Pancreas (tissue), 10 donors: ENCODE measurements at regions not wholly inside any gene's neighbourhood (a gene's known extent, or its start where the extent isn't known, plus 50 kb on each side); places are given as distances from the start of the nearest gene placed in this dataset.

Experiments used
- ATAC-seq, 4 donors: fragments of 200-7000 bp; cut with Tn5 transposase; one replicate each; pipeline versions ENCODE4 v1.8.0 to v1.9.1; 2020; ENCODE audit warnings: mild to moderate bottlenecking in 4 of 4, moderate library complexity in 4 of 4
- DNase-seq, 6 donors: peaks; one replicate each; pipeline ENCODE4 v3.0.0-alpha.2; 2020
- FAIRE-seq: peaks from 2 replicates; lab custom pipeline; 2012; peaks lifted over from hg19 to GRCh38; lab: Jason Lieb, UNC
- H3K27ac ChIP-seq, 4 donors: fragments of 200-600 bp; sonication (generic); 1 replicate in 3 of 4; 2 replicates in 1 of 4; pipeline versions ENCODE4 v1.5.0 to v1.8.0; 2020
- H3K27me3 ChIP-seq, 4 donors: fragments of 200-600 bp; one replicate each; pipeline ENCODE4 v1.8.0; 2021
- H3K36me3 ChIP-seq, 3 donors: fragments of 200-600 bp; sonication (generic) in 1 of 3; one replicate each; pipeline versions ENCODE4 v1.5.0 to v1.8.0; 2020 to 2021
- H3K4me1 ChIP-seq, 3 donors: fragments of 200-600 bp; one replicate each; pipeline ENCODE4 v1.8.0; 2021
- H3K4me3 ChIP-seq, 4 donors: fragments of 200-600 bp; sonication (generic) in 2 of 4; one replicate each; pipeline versions ENCODE4 v1.5.0 to v1.8.0; 2020 to 2021
- H3K9me3 ChIP-seq, 4 donors: fragments of 200-600 bp; one replicate each; pipeline ENCODE4 v1.8.0; 2021
- WGBS, 2 donors: extraction: QIAGEN DNeasy Blood & Tissue Kit; methylation state at CpG; one replicate each; pipeline ENCODE4 v1.1.7; 2013; 5-methylcytosine and 5-hydroxymethylcytosine counted together
- intact Hi-C, 3 donors: fragments of 100-400 bp; cut with DNase I; formaldehyde crosslinking; loops; one replicate each; pipeline versions ENCODE4 v1.11.1 to v1.14.2; 2022
- TF ChIP-seq, protein P1 (sequence below), 4 donors: fragments of 200-600 bp; sonication (generic) in 3 of 4; IDR thresholded peaks; one replicate each; pipeline versions ENCODE4 v1.5.0 to v1.8.0; 2021; ENCODE audit warnings: antibody characterized with exemption in 4 of 4
- donor health status: healthy with polysubstance abuse.
- donor health status: DM: no; HTN: no; CAD: no; lungs with moderate emphysema.
- donor health status: DM: no; HTN: no; CAD: no.
- donor health status: control.
- donor health status: control.
- donor health status: Bipolar disorder and iron deficiency.
- donor health status: DM: yes; HTN: yes; CAD: no.
- donor health status: DM: no; HTN: no; CAD: no.
- donor health status: DM: no; HTN: no; CAD: no.
- donor health status: DM: yes; HTN: yes; CAD: no.

DNA sequence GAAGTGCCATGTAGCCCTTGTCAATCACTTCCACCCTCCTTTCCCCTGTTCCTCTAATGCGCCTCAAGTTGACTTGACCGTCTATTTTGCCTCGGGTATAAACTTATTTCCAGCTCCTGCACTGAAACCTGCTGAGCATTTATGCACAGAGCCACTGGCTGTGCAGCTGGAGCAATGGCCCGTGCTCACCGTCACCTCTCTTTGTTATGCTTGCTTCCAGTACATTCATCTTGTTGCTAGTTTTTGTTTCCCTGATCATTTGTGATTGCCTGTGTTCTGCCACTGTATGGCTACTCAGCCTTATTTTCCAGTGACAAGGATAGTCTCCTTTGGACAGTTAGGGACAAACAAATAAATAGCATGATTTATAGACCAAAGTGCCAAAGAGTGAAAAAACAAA, 183.1 kb upstream of the C9orf72 start:
- Histone ChIP-seq H3K36me3 (no peaks in the 10 kb centered on the region), H3K27me3 (no peaks in the 10 kb centered on the region), H3K4me3 (no peak overlapping the region), H3K4me1 (no peaks in the 10 kb centered on the region), H3K9me3 (no peaks in the 10 kb centered on the region), H3K27ac (no peak overlapping the region)
- intact Hi-C loops = loop anchor here in 1 of 3 donors (10.0 kb wide), 1 partner anchor 888 kb away; no protein-coding TSS in a partner anchor
- TF ChIP-seq, protein P1, sequence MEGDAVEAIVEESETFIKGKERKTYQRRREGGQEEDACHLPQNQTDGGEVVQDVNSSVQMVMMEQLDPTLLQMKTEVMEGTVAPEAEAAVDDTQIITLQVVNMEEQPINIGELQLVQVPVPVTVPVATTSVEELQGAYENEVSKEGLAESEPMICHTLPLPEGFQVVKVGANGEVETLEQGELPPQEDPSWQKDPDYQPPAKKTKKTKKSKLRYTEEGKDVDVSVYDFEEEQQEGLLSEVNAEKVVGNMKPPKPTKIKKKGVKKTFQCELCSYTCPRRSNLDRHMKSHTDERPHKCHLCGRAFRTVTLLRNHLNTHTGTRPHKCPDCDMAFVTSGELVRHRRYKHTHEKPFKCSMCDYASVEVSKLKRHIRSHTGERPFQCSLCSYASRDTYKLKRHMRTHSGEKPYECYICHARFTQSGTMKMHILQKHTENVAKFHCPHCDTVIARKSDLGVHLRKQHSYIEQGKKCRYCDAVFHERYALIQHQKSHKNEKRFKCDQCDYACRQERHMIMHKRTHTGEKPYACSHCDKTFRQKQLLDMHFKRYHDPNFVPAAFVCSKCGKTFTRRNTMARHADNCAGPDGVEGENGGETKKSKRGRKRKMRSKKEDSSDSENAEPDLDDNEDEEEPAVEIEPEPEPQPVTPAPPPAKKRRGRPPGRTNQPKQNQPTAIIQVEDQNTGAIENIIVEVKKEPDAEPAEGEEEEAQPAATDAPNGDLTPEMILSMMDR (IDR thresholded peaks at IDR 0.05) = no peak
- no peak for FAIRE-seq
- DNase-seq = no peak
- WGBS, 2 donors = 70 to 78% methylated on average over 5 of the region's 5 CpGs
- ATAC-seq = no peak

DNA sequence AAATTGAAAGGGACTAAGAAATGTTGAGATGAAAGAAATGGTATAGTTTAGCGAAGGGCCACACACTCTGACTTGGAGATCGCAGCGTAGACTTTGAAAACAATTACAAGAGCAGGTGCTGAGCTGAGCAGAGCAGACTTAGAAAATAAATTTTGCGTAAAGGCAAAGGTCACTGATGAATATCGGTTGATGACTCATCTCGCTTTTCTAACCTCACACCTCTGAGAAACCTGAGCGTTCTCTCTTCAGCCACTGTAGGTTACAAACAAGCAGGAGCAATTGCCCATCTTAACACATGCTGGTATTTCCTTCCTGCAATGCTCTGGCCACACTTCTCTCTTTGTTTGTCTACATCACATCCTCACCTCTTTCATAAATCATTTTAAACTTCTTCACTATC, 190.6 kb upstream of the C9orf72 start:
- no peaks in the 10 kb centered on the region for H3K4me1 ChIP-seq
- TF ChIP-seq, protein P1 (IDR thresholded peaks at IDR 0.05) = no peak
- FAIRE-seq = no peak
- no peaks in the 10 kb centered on the region for H3K9me3 ChIP-seq
- no peak for DNase-seq
- no peaks in the 10 kb centered on the region for H3K27me3 ChIP-seq
- H3K4me3 ChIP-seq = no peak overlapping the region
- 81 to 88% methylated on average over 7 of the region's 7 CpGs for WGBS, 2 donors
- H3K36me3 ChIP-seq = no peaks in the 10 kb centered on the region
- intact Hi-C loops = no loop called here
- ATAC-seq = no peak
- no peak overlapping the region for H3K27ac ChIP-seq

DNA sequence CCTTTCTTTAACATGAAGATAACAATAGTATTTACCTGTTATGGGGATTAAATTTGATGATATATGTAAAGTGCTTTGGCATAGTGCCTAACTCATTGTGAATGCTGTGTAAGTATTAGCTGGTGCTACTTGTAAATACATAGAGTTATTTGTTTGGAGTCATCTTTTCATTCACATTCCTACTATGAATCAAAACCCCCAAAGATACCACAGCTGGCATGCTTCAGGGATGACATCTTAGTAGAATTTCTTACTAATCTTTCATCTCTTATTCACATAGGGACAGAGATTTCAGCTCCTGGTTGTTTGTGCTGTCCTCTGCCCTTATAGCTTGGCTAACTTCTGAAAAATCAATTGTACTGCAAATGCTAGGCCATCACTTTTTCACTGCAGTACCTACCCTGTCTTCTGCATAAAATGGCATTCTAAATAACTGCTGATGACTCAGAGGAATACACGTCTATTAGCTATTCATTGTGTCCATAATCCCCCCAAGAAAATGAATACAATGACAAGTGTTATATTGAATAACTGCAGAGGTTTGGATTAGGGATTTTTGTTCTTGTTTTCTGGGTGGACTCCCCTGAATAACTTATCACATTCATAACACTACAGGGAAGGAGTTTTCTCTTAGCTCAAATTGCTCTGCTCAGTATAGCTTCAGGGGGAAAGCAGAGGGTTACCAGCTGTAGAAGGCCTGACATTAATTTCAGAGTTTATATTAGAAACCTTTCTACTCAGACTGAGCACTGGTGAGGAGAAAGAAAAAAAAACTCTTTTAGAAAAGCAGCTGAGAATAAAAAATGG, 192.2 kb upstream of the C9orf72 start:
- TF ChIP-seq, protein P1 (IDR thresholded peaks at IDR 0.05) = no peak
- no peaks in the 10 kb centered on the region for H3K4me1 ChIP-seq
- no peaks in the 10 kb centered on the region for H3K27me3 ChIP-seq
- FAIRE-seq = no peak
- 36 to 55% methylated on average over 1 of the region's 1 CpG for WGBS, 2 donors
- ATAC-seq = no peak
- no peak for DNase-seq
- H3K9me3 ChIP-seq = no peaks in the 10 kb centered on the region
- no peak overlapping the region for H3K27ac ChIP-seq
- no peak overlapping the region for H3K4me3 ChIP-seq
- intact Hi-C loops = no loop called here
- no peaks in the 10 kb centered on the region for H3K36me3 ChIP-seq

DNA sequence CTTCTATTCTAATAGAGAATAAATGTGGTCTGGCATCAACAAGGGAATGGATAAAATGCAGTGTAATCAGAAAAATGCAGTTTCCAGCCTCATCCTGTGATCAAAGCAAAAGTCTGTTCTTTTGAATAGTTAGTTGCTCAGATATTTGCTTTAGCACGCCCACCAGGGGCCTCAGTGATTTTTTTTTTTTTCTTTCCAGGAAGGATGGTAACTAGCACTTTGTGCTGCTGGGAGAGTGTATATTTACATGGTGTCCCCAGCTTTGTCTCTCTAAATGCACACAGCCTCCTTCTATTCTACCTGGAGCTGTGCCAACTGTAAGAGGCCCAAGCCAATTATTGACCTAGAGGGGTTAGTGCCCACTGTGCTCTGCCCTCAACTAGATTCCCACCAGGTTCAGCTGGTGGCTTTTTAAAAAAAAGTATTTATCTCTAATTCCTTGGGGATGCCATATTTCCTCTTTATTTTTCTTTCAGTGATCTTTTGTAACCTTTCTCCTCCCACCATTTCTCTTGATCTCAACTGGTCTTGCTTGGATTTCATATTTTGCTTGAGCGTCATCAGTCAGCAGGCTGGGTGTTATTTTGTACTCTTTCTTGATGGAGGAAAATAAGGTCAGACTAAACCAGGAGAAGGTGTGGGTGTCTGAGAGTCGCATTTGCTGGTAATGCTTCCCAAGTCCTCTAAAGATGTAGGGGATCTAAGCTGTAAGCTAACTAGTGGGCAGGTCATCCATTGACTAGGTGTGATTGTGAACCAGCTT, 193.0 kb upstream of the C9orf72 start:
- H3K27ac ChIP-seq = no peak overlapping the region

More for the DNA sequence above, 193.0 kb upstream of the C9orf72 start:
- DNase-seq = no peak
- FAIRE-seq = no peak
- Histone ChIP-seq H3K36me3 (no peaks in the 10 kb centered on the region), H3K4me3 (no peak overlapping the region), H3K27me3 (no peaks in the 10 kb centered on the region), H3K4me1 (no peaks in the 10 kb centered on the region), H3K9me3 (no peaks in the 10 kb centered on the region)
- intact Hi-C loops = no loop called here
- 53 to 60% methylated on average over 3 of the region's 3 CpGs for WGBS, 2 donors
- ATAC-seq = peak in 1 of 4 donors; percentile 50
- TF ChIP-seq, protein P1 (IDR thresholded peaks at IDR 0.05) = no peak
